K562 (cell line): ENCODE measurements at regions not wholly inside any gene's neighbourhood (a gene's known extent, or its start where the extent isn't known, plus 50 kb on each side); places are given as distances from the start of the nearest gene placed in this dataset.
"Not testable (repeated sequence)": the region's sequence is repeated elsewhere in the genome, so short reads cannot be mapped to it uniquely, and the experiment has no call there.

Experiments
- ATAC-seq: fragments of 200-7000 bp; cut with Tn5 transposase; 3 replicates; pipeline ENCODE4 v1.9.1; 2020; ENCODE audit warnings: moderate library complexity
- BruUV-seq: library from RNA; stranded (reverse); fragments of 400-500 nt; replicated peaks from 2 replicates; lab custom pipeline; 2021; lab: Mats Ljungman, UMichigan
- CTCF ChIA-PET: fragments of 300-600 bp; formaldehyde crosslinking; extraction: SDS; loops from one replicate; lab custom pipeline; 2021; ENCODE audit warnings: low intra/inter-chr PET ratio; lab: Yijun Ruan, JAX
- POLR2A ChIA-PET: fragments of 300-600, 350-650 bp; sonication (Branson Sonifier 250); formaldehyde crosslinking; extraction: SDS; loops from one replicate; lab custom pipeline; 2021; ENCODE audit warnings: antibody characterized with exemption, inconsistent platforms; lab: Yijun Ruan, JAX
- DNase-seq, 4 experiments: peaks; one replicate each; pipeline versions ENCODE4 v3.0.0 to v3.0.0-alpha.2; 2011 to 2018; ENCODE audit warnings: low spot score in 3 of 4, mixed read lengths in 3 of 4; ENCODE audit errors: extremely low read depth in 1 of 4
- FAIRE-seq: peaks from 2 replicates; lab custom pipeline; 2011; peaks lifted over from hg19 to GRCh38; lab: Jason Lieb, UNC
- H2AFZ ChIP-seq: 2 replicates; pipeline ENCODE4 v1.6.0; 2011; ENCODE audit warnings: low read depth, low read length, control low read depth, inconsistent platforms
- H3K27ac ChIP-seq: fragments of 200-600 bp; 3 replicates; pipeline ENCODE4 v1.8.0; 2011; ENCODE audit warnings: low read depth, mild to moderate bottlenecking, control low read depth, inconsistent platforms, low read length, moderate library complexity, mixed read lengths; ENCODE audit errors: extremely low read depth
- H3K27me3 ChIP-seq, 2 experiments: fragments of 300-600 bp in 1 of 2; 2 replicates in 1 of 2; 3 replicates in 1 of 2; pipeline versions ENCODE4 v1.6.0 to v1.8.0; 2011; ENCODE audit warnings: inconsistent platforms in 2 of 2, low read length in 2 of 2, mild to moderate bottlenecking in 1 of 2, mixed read lengths in 1 of 2, moderate library complexity in 1 of 2; ENCODE audit not compliant: control insufficient read depth in 2 of 2, insufficient read depth in 2 of 2
- H3K36me3 ChIP-seq: fragments of 300-600 bp; 3 replicates; pipeline ENCODE4 v1.8.0; 2011; ENCODE audit warnings: mild to moderate bottlenecking, low read length, inconsistent platforms; ENCODE audit not compliant: control insufficient read depth, insufficient read depth
- H3K4me1 ChIP-seq, 2 experiments: fragments of 200-600 bp in 1 of 2; replicated peaks in 1 of 2; 2 replicates in 1 of 2; 3 replicates in 1 of 2; pipeline versions ENCODE4 v1.5.1 to v1.8.0; 2011; ENCODE audit warnings: inconsistent platforms in 2 of 2, low read length in 2 of 2, mild to moderate bottlenecking in 1 of 2, mixed read lengths in 1 of 2, moderate library complexity in 1 of 2; ENCODE audit not compliant: control insufficient read depth in 2 of 2, insufficient read depth in 2 of 2
- H3K4me2 ChIP-seq: 2 replicates; pipeline ENCODE4 v1.6.1; 2011; ENCODE audit warnings: low read length, control low read depth, inconsistent platforms, mixed read lengths; ENCODE audit not compliant: insufficient read depth
- H3K4me3 ChIP-seq: fragments of 200-600 bp; sonication (generic), shearing (Covaris generic); 2 replicates; pipeline ENCODE4 v1.5.1; 2016; ENCODE audit warnings: control low read depth, inconsistent platforms
- H3K79me2 ChIP-seq: fragments of 200-600 bp; 3 replicates; pipeline ENCODE4 v1.8.0; 2011; ENCODE audit warnings: low read length, inconsistent platforms; ENCODE audit not compliant: control insufficient read depth, insufficient read depth
- H3K9ac ChIP-seq, 2 experiments: 2 replicates each; pipeline versions ENCODE4 v1.6.0 to v1.6.1; 2011; ENCODE audit warnings: low read depth in 2 of 2, low read length in 2 of 2, control low read depth in 1 of 2, inconsistent platforms in 1 of 2, mild to moderate bottlenecking in 1 of 2, mixed read lengths in 1 of 2; ENCODE audit not compliant: insufficient read depth in 1 of 2
- H3K9me1 ChIP-seq: one replicate; pipeline ENCODE4 v1.6.0; 2011; ENCODE audit warnings: inconsistent platforms, mild to moderate bottlenecking, low read length, moderate library complexity; ENCODE audit not compliant: control insufficient read depth, insufficient read depth
- H3K9me3 ChIP-seq: replicated peaks from 2 replicates; pipeline ENCODE4 v1.5.1; 2011; ENCODE audit warnings: low read depth, low read length, inconsistent platforms; ENCODE audit not compliant: control insufficient read depth, insufficient read depth
- H4K20me1 ChIP-seq: replicated peaks from 2 replicates; pipeline ENCODE4 v1.6.1; 2011; ENCODE audit warnings: low read length, inconsistent platforms, mixed read lengths; ENCODE audit not compliant: control insufficient read depth, insufficient read depth
- CUX1 ChIP-seq: fragments of 200-800 bp; sonication (Bioruptor generic); IDR thresholded peaks from 2 replicates; pipeline ENCODE4 v1.6.1; 2016; ENCODE audit warnings: missing genetic modification characterization, missing compliant biosample characterization
- IRF2 ChIP-seq: sonication (generic); formaldehyde crosslinking; IDR thresholded peaks from 2 replicates; pipeline ENCODE4 v1.8.1; 2022; ENCODE audit warnings: mild to moderate bottlenecking, missing genetic modification reagents
- TAF7 ChIP-seq: fragments of 450-650 bp; IDR thresholded peaks from 2 replicates; pipeline ENCODE4 v1.6.1; 2016; ENCODE audit warnings: missing genetic modification characterization, missing compliant biosample characterization
- ZNF24 ChIP-seq: fragments of 450-650 bp; IDR thresholded peaks from 2 replicates; pipeline ENCODE4 v1.6.1; 2016
- WGBS: fragments of 100-300 bp; shearing (Covaris generic); methylation state at CpG from one replicate; pipeline ENCODE4 v1.1.6; 2016; ENCODE audit warnings: low coverage, mixed read lengths; ENCODE audit not compliant: insufficient coverage; ENCODE audit errors: missing lambda C conversion rate; 5-methylcytosine and 5-hydroxymethylcytosine counted together
- in situ Hi-C: fragments of 300-500 bp; cut with MboI; formaldehyde crosslinking; loops from 4 replicates; pipeline ENCODE4 v1.15.0; 2018; ENCODE audit warnings: inconsistent platforms, mixed read lengths
- intact Hi-C: fragments of 100-400 bp; cut with micrococcal nuclease; formaldehyde crosslinking; loops from 2 replicates; pipeline ENCODE4 v1.14.2; 2022

- no peak for TF ChIP-seq ZNF24
Observed at GRCh38 chr11:38693306-38693705, 2095.3 kb upstream of the RAG2 start (continued).

GRCh38 chr11:38690211-38690610, 2092.2 kb upstream of the RAG2 start:
- H3K27me3 ChIP-seq, H3K9ac ChIP-seq, H3K27ac ChIP-seq, ATAC-seq, CTCF ChIA-PET, H3K79me2 ChIP-seq, H3K4me2 ChIP-seq, H4K20me1 ChIP-seq, H3K9me1 ChIP-seq, BruUV-seq, H3K4me1 ChIP-seq, H3K36me3 ChIP-seq, H2AFZ ChIP-seq, POLR2A ChIA-PET, DNase-seq, FAIRE-seq, H3K4me3 ChIP-seq, in situ Hi-C loops, H3K9me3 ChIP-seq, intact Hi-C loops: not testable (repeated sequence)
- WGBS = 6% methylated on average over 2 of the region's 2 CpGs

GRCh38 chr11:38687008-38687407, 2089.0 kb upstream of the RAG2 start:
- intact Hi-C loops = no loop called here
- Histone ChIP-seq H2AFZ (no peak overlapping the region), H3K27ac (no peak overlapping the region), H3K9ac (no peak overlapping the region), H3K36me3 (no peaks in the 10 kb centered on the region), H3K9me1 (no peaks in the 10 kb centered on the region), H3K4me3 (no peak overlapping the region), H3K9me3 (no peaks in the 10 kb centered on the region), H3K4me1 (no peaks in the 10 kb centered on the region), H3K79me2 (no peaks in the 10 kb centered on the region), H4K20me1 (no peaks in the 10 kb centered on the region), H3K27me3 (no peaks in the 10 kb centered on the region), H3K4me2 (no peak overlapping the region)
- ChIA-PET CTCF (no interaction called here), POLR2A (no interaction called here)
- no peak for DNase-seq
- ATAC-seq = no peak
- no peak for TF ChIP-seq TAF7 (tag)
- no peak for TF ChIP-seq CUX1 (CRISPR knock-in tag)
- TF ChIP-seq IRF2 = no peak
- in situ Hi-C loops = no loop called here
- no TSS peak for BruUV-seq
- 4% methylated on average over 3 of the region's 3 CpGs for WGBS
- FAIRE-seq = no peak
